SK-N-SH (cell line): ENCODE measurements at regions not wholly inside any gene's neighbourhood (a gene's known extent, or its start where the extent isn't known, plus 50 kb on each side); places are given as distances from the start of the nearest gene placed in this dataset.

Experiments
- GATA2 ChIP-seq: sonication (generic); formaldehyde crosslinking; IDR thresholded peaks from 2 replicates; pipeline ENCODE4 v1.5.0; 2020; ENCODE audit warnings: mild to moderate bottlenecking, missing genetic modification reagents
- JUND ChIP-seq: IDR thresholded peaks from 2 replicates; pipeline ENCODE4 v1.4.0; 2012
- NFIC ChIP-seq: IDR thresholded peaks from 2 replicates; pipeline ENCODE4 v1.4.0; 2012; ENCODE audit warnings: borderline replicate concordance
- POLR2AphosphoS5 ChIP-seq: IDR thresholded peaks from 2 replicates; pipeline ENCODE4 v1.6.1; 2012; ENCODE audit warnings: low read depth, low read length
- YY1 ChIP-seq: IDR thresholded peaks from 2 replicates; pipeline ENCODE4 v1.4.0; 2012; ENCODE audit warnings: low read depth, mild to moderate bottlenecking
- TF ChIP-seq, protein P1 (sequence below): fragments of 200-600 bp; sonication (generic); IDR thresholded peaks from 2 replicates; pipeline ENCODE4 v1.6.1; 2017; ENCODE audit warnings: antibody characterized with exemption, mild to moderate bottlenecking, moderate library complexity
- TF ChIP-seq, protein P2 (sequence below): IDR thresholded peaks from 2 replicates; pipeline ENCODE4 v1.6.1; 2012; ENCODE audit warnings: mild to moderate bottlenecking, low read depth, low read length, moderate library complexity

DNA sequence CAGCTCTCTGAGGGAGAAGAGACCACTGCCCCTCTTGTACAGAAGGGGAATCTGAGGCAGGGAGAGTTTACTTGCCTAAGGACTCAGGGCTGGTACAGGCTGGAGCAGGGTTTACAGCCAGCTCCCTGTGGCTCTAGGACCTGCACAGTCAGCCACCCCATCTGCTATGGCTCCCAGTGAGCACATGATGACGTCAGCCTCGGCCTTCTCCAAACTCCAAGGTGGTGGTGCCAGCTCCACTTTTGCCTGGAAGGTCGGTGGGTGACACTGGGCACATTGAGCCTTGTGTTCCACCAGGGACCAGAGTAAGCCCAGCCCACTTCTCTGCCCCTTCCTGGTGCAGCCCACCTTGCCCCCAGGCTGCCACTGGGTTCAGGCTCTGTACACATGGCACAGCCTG is 202.2 kb downstream of the ENGASE start:
- TF ChIP-seq JUND (no peak), NFIC (no peak), YY1 (no peak), POLR2AphosphoS5 (no peak), GATA2 (no peak)
- TF ChIP-seq, protein P1, sequence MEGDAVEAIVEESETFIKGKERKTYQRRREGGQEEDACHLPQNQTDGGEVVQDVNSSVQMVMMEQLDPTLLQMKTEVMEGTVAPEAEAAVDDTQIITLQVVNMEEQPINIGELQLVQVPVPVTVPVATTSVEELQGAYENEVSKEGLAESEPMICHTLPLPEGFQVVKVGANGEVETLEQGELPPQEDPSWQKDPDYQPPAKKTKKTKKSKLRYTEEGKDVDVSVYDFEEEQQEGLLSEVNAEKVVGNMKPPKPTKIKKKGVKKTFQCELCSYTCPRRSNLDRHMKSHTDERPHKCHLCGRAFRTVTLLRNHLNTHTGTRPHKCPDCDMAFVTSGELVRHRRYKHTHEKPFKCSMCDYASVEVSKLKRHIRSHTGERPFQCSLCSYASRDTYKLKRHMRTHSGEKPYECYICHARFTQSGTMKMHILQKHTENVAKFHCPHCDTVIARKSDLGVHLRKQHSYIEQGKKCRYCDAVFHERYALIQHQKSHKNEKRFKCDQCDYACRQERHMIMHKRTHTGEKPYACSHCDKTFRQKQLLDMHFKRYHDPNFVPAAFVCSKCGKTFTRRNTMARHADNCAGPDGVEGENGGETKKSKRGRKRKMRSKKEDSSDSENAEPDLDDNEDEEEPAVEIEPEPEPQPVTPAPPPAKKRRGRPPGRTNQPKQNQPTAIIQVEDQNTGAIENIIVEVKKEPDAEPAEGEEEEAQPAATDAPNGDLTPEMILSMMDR: no peak
- TF ChIP-seq, protein P2, sequence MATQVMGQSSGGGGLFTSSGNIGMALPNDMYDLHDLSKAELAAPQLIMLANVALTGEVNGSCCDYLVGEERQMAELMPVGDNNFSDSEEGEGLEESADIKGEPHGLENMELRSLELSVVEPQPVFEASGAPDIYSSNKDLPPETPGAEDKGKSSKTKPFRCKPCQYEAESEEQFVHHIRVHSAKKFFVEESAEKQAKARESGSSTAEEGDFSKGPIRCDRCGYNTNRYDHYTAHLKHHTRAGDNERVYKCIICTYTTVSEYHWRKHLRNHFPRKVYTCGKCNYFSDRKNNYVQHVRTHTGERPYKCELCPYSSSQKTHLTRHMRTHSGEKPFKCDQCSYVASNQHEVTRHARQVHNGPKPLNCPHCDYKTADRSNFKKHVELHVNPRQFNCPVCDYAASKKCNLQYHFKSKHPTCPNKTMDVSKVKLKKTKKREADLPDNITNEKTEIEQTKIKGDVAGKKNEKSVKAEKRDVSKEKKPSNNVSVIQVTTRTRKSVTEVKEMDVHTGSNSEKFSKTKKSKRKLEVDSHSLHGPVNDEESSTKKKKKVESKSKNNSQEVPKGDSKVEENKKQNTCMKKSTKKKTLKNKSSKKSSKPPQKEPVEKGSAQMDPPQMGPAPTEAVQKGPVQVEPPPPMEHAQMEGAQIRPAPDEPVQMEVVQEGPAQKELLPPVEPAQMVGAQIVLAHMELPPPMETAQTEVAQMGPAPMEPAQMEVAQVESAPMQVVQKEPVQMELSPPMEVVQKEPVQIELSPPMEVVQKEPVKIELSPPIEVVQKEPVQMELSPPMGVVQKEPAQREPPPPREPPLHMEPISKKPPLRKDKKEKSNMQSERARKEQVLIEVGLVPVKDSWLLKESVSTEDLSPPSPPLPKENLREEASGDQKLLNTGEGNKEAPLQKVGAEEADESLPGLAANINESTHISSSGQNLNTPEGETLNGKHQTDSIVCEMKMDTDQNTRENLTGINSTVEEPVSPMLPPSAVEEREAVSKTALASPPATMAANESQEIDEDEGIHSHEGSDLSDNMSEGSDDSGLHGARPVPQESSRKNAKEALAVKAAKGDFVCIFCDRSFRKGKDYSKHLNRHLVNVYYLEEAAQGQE: no peak
